Lower lobe of right lung (tissue), 2 donors: ENCODE measurements at regions not wholly inside any gene's neighbourhood (a gene's known extent, or its start where the extent isn't known, plus 50 kb on each side); places are given as distances from the start of the nearest gene placed in this dataset.

Source experiments
- ATAC-seq, 2 donors: fragments of 200-7000 bp; cut with Tn5 transposase; one replicate each; pipeline ENCODE4 v1.9.1; 2020 to 2022; ENCODE audit warnings: mild to moderate bottlenecking in 2 of 2, moderate library complexity in 2 of 2
- DNase-seq: peaks from one replicate; pipeline ENCODE4 v3.0.0-alpha.2; 2020
- H3K27ac ChIP-seq: fragments of 200-600 bp; one replicate; pipeline ENCODE4 v1.8.0; 2022
- H3K27me3 ChIP-seq: fragments of 200-600 bp; one replicate; pipeline ENCODE4 v1.8.0; 2022; ENCODE audit warnings: low read depth
- H3K36me3 ChIP-seq: fragments of 200-600 bp; one replicate; pipeline ENCODE4 v1.8.0; 2022; ENCODE audit warnings: mild to moderate bottlenecking
- H3K4me1 ChIP-seq: fragments of 200-600 bp; one replicate; pipeline ENCODE4 v1.8.0; 2022
- H3K4me3 ChIP-seq: fragments of 200-600 bp; one replicate; pipeline ENCODE4 v1.8.0; 2022; ENCODE audit warnings: mild to moderate bottlenecking
- H3K9me3 ChIP-seq: fragments of 200-600 bp; one replicate; pipeline ENCODE4 v1.8.0; 2022
- intact Hi-C: fragments of 100-400 bp; cut with DNase I; formaldehyde crosslinking; loops from one replicate; pipeline ENCODE4 v1.11.0; 2022
- TF ChIP-seq, protein P1 (sequence below): fragments of 200-600 bp; IDR thresholded peaks from one replicate; pipeline ENCODE4 v1.8.0; 2022; ENCODE audit warnings: antibody characterized with exemption, mild to moderate bottlenecking
- donor health status: DM: no; HTN: yes; CAD: no; lungs with severe emphysema.

DNA sequence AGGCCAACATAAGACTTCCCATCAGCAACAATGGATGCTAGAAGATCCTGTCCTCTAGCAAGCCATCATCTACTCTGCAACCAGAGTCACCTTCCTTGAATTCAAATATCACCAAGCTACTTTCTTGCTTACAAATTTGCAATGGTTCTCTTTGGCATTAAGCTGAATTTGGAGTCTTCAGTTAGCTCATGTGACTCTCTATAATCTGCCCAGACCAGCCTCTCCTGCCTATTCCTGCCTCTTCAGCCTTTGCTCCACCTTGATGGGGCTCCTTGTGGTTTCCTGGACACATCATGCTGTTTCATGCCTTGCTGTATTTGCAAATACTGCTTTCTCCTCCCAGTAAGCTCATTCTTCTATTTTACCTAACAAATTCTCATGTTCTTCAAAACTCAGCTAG lies 82.3 kb downstream of the RASSF10 start:
- DNase-seq = no peak
- TF ChIP-seq, protein P1, sequence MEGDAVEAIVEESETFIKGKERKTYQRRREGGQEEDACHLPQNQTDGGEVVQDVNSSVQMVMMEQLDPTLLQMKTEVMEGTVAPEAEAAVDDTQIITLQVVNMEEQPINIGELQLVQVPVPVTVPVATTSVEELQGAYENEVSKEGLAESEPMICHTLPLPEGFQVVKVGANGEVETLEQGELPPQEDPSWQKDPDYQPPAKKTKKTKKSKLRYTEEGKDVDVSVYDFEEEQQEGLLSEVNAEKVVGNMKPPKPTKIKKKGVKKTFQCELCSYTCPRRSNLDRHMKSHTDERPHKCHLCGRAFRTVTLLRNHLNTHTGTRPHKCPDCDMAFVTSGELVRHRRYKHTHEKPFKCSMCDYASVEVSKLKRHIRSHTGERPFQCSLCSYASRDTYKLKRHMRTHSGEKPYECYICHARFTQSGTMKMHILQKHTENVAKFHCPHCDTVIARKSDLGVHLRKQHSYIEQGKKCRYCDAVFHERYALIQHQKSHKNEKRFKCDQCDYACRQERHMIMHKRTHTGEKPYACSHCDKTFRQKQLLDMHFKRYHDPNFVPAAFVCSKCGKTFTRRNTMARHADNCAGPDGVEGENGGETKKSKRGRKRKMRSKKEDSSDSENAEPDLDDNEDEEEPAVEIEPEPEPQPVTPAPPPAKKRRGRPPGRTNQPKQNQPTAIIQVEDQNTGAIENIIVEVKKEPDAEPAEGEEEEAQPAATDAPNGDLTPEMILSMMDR = no peak
- ATAC-seq = no peak
- H3K4me1 ChIP-seq = no peaks in the 10 kb centered on the region
- no peaks in the 10 kb centered on the region for H3K36me3 ChIP-seq
- no peak overlapping the region for H3K27ac ChIP-seq
- no peaks in the 10 kb centered on the region for H3K27me3 ChIP-seq
- intact Hi-C loops = no loop called here
- H3K9me3 ChIP-seq = peaks cover 3% of the 10 kb centered on the region
- H3K4me3 ChIP-seq = no peak overlapping the region

DNA sequence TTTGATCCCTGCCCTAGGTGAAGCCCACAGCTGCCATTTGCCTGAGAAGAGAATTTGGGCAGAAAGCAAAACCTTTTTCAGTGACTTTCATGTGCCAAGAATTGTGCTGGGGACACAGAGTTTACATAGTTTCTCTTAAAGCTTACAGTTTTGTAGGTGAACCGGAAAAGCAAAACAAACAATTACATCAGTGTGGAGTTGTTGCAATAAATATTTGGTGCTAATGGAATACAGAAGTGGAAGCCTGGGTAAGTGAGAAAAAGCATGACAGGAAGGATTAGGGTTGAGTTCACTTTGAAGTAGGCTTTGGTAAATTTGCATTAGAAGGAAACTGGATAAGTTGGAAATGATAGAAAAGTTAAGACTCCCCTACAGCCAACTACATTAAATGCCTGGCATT lies 82.7 kb downstream of the RASSF10 start:
- no peak overlapping the region for H3K27ac ChIP-seq
- TF ChIP-seq, protein P1 = no peak
- peaks cover 3% of the 10 kb centered on the region for H3K9me3 ChIP-seq
- DNase-seq (no peak), ATAC-seq (no peak)
- H3K4me1 ChIP-seq = no peaks in the 10 kb centered on the region
- intact Hi-C loops = no loop called here
- no peak overlapping the region for H3K4me3 ChIP-seq
- H3K36me3 ChIP-seq = no peaks in the 10 kb centered on the region
- no peaks in the 10 kb centered on the region for H3K27me3 ChIP-seq

DNA sequence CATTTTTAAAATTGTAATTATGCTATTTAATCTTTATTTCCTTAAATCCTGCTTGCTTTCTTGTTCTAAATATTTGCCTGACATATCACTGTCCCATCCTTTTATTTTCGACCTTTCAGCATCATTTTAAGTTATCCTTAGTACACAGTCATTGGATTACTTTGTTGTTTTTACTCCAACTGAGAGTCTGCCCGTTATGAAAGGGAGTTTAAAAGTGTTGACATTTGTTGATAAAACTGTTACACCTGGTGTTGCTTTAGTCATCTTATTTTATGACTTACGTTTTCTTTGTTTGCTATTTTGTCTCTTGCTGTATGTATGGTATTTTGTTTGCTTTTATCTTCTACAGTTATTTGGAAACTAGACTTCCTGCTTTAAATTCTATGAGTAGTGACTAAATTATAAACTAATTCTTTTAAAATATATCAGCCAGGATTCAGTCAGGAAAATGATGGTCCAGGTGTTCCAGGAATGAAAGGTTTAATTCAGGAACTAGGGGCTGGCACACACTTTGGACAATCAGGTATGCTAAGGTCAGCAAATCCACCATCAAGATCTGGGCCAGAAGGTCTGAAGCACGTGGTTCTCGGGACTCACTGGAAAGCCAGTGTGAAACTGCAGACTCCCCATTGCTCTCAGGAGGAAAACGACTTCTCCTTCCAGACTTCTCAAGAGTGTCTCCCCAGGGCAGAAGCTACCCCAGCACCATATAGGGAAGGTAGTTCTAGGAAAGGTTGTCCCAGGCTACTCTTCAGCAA lies 86.0 kb downstream of the RASSF10 start:
- intact Hi-C loops = no loop called here
- Histone ChIP-seq H3K4me1 (no peaks in the 10 kb centered on the region), H3K9me3 (no peaks in the 10 kb centered on the region), H3K27me3 (no peaks in the 10 kb centered on the region), H3K4me3 (no peak overlapping the region), H3K27ac (no peak overlapping the region), H3K36me3 (no peaks in the 10 kb centered on the region)
- ATAC-seq = no peak
- TF ChIP-seq, protein P1 = no peak
- DNase-seq = no peak

GRCh38 chr11:13098063-13098462 lies 88.9 kb downstream of the RASSF10 start:
- intact Hi-C loops = no loop called here
- H3K27me3 ChIP-seq = no peaks in the 10 kb centered on the region
- ATAC-seq = peak in 1 of 2 donors; percentile 44
- no peak for DNase-seq
- H3K4me1 ChIP-seq = no peaks in the 10 kb centered on the region
- no peaks in the 10 kb centered on the region for H3K36me3 ChIP-seq
- H3K4me3 ChIP-seq = no peak overlapping the region
- no peaks in the 10 kb centered on the region for H3K9me3 ChIP-seq
- no peak overlapping the region for H3K27ac ChIP-seq
- TF ChIP-seq, protein P1 = no peak

GRCh38 chr11:13098616-13099289 lies 89.6 kb downstream of the RASSF10 start:
- H3K4me3 ChIP-seq = no peak overlapping the region
- no peaks in the 10 kb centered on the region for H3K4me1 ChIP-seq
- ATAC-seq = no peak
- DNase-seq = no peak
- intact Hi-C loops = no loop called here
- H3K36me3 ChIP-seq = no peaks in the 10 kb centered on the region
- no peaks in the 10 kb centered on the region for H3K9me3 ChIP-seq
- TF ChIP-seq, protein P1 = no peak
- no peak overlapping the region for H3K27ac ChIP-seq
- no peaks in the 10 kb centered on the region for H3K27me3 ChIP-seq
